Stomach (tissue), 8 donors: ENCODE measurements at regions not wholly inside any gene's neighbourhood (a gene's known extent, or its start where the extent isn't known, plus 50 kb on each side); places are given as distances from the start of the nearest gene placed in this dataset.

Experiments used
- DNase-seq, 2 donors: peaks; one replicate each; pipeline versions ENCODE4 v3.0.0 to v3.0.0-alpha.2; 2013 to 2019
- H3K27ac ChIP-seq, 5 donors: fragments of 200-600 bp in 4 of 5; sonication (generic) in 4 of 5; one replicate each; pipeline ENCODE4 v1.5.1; 2013 to 2019; ENCODE audit warnings: mild to moderate bottlenecking in 1 of 5, moderate library complexity in 1 of 5
- H3K27me3 ChIP-seq, 3 donors: fragments of 200-600 bp; sonication (generic); one replicate each; pipeline ENCODE4 v1.5.1; 2017 to 2019; ENCODE audit warnings: mixed run types in 1 of 3
- H3K36me3 ChIP-seq, 4 donors: fragments of 200-600 bp; sonication (generic); 1 replicate in 3 of 4; 2 replicates in 1 of 4; pipeline ENCODE4 v1.5.1; 2016 to 2019
- H3K4me1 ChIP-seq, 4 donors: fragments of 200-600 bp; sonication (generic); one replicate each; pipeline ENCODE4 v1.5.1; 2016 to 2019
- H3K4me3 ChIP-seq, 4 donors: fragments of 200-600 bp; sonication (generic) in 3 of 4; one replicate each; pipeline ENCODE4 v1.5.1; 2016 to 2019; ENCODE audit warnings: mild to moderate bottlenecking in 1 of 4
- H3K9me3 ChIP-seq, 4 donors: fragments of 200-600 bp; sonication (generic); one replicate each; pipeline ENCODE4 v1.5.1; 2016 to 2019
- CTCF ChIP-seq, 7 experiments: fragments of 450-650 bp in 4 of 7; fragments of 200-600 bp in 3 of 7; sonication (generic) in 3 of 7; IDR thresholded peaks; one replicate each; pipeline ENCODE4 v1.5.1; 2016 to 2019; ENCODE audit warnings: antibody characterized with exemption in 7 of 7, control low read depth in 2 of 7, mild to moderate bottlenecking in 1 of 7
- EP300 ChIP-seq: sonication (generic); formaldehyde crosslinking; IDR thresholded peaks from one replicate; pipeline ENCODE4 v1.6.1; 2017; ENCODE audit warnings: antibody characterized with exemption
- POLR2A ChIP-seq, 4 donors: fragments of 450-650 bp; IDR thresholded peaks; one replicate each; pipeline ENCODE4 v1.6.1; 2016; ENCODE audit warnings: antibody characterized with exemption in 4 of 4, control low read depth in 2 of 4, mild to moderate bottlenecking in 1 of 4, moderate library complexity in 1 of 4
- POLR2AphosphoS5 ChIP-seq, 3 donors: sonication (generic); formaldehyde crosslinking; IDR thresholded peaks; one replicate each; pipeline ENCODE4 v1.6.1; 2016; ENCODE audit warnings: antibody characterized with exemption in 3 of 3
- WGBS, 5 donors: extraction: QIAGEN DNeasy Blood & Tissue Kit in 3 of 5; methylation state at CpG; one replicate each; pipeline versions ENCODE4 v1.1.5 to v1.1.7; 2013 to 2018; 5-methylcytosine and 5-hydroxymethylcytosine counted together
- intact Hi-C: fragments of 100-400 bp; cut with DNase I; formaldehyde crosslinking; loops from one replicate; pipeline ENCODE4 v1.15.1; 2023; ENCODE audit warnings: low total_unique reads
- donor health status: healthy with polysubstance abuse.
- donor health status: Bipolar disorder and iron deficiency.
- donor health status: healthy.

GRCh38 chr4:124306352-124306751 is 406.2 kb downstream of the ANKRD50 start:
- TF ChIP-seq EP300, result no peak
- TF ChIP-seq CTCF (IDR thresholded peaks at IDR 0.05), result no peak
- TF ChIP-seq POLR2A (IDR thresholded peaks at IDR 0.05), result no peak
- TF ChIP-seq POLR2AphosphoS5 (IDR thresholded peaks at IDR 0.05), result no peak
- Histone ChIP-seq H3K27me3 (no peaks in the 10 kb centered on the region), H3K9me3 (no peaks in the 10 kb centered on the region), H3K4me1 (no peaks in the 10 kb centered on the region), H3K27ac (no peak overlapping the region), H3K36me3 (no peaks in the 10 kb centered on the region), H3K4me3 (no peak overlapping the region)
- intact Hi-C loops, result no loop called here
- 26 to 59% (median 32%) methylated on average over 1 of the region's 1 CpG for whole genome bisulfite sequencing, 5 donors
- no peak for DNase-seq

GRCh38 chr4:124307143-124307542 is 405.4 kb downstream of the ANKRD50 start:
- no peak for TF ChIP-seq POLR2A (IDR thresholded peaks at IDR 0.05)
- no peak for TF ChIP-seq CTCF (IDR thresholded peaks at IDR 0.05)
- no peak for TF ChIP-seq POLR2AphosphoS5 (IDR thresholded peaks at IDR 0.05)
- no peak for TF ChIP-seq EP300
- Histone ChIP-seq H3K4me1 (no peaks in the 10 kb centered on the region), H3K36me3 (no peaks in the 10 kb centered on the region), H3K27me3 (no peaks in the 10 kb centered on the region), H3K27ac (no peak overlapping the region), H3K4me3 (no peak overlapping the region), H3K9me3 (no peaks in the 10 kb centered on the region)
- no peak for DNase-seq
- intact Hi-C loops, result no loop called here
- WGBS, 5 donors, result 86 to 92% (median 90%) methylated on average over 3 of the region's 3 CpGs

GRCh38 chr4:124318292-124318691 is 394.2 kb downstream of the ANKRD50 start:
- intact Hi-C loops, result no loop called here
- 78 to 93% (median 82%) methylated on average over 1 of the region's 1 CpG for WGBS, 5 donors
- TF ChIP-seq EP300 (no peak), POLR2AphosphoS5 (IDR thresholded peaks at IDR 0.05) (no peak), CTCF (IDR thresholded peaks at IDR 0.05) (no peak), POLR2A (IDR thresholded peaks at IDR 0.05) (no peak)
- Histone ChIP-seq H3K4me1 (peaks cover 0 to 4% (median 0%) of the 10 kb centered on the region in 4 donors), H3K4me3 (no peak overlapping the region), H3K36me3 (no peaks in the 10 kb centered on the region), H3K27me3 (no peaks in the 10 kb centered on the region), H3K9me3 (no peaks in the 10 kb centered on the region), H3K27ac (no peak overlapping the region)
- DNase-seq, result no peak

GRCh38 chr4:124321364-124321763 is 391.2 kb downstream of the ANKRD50 start:
- no peaks in the 10 kb centered on the region for H3K27me3 ChIP-seq
- H3K9me3 ChIP-seq, result no peaks in the 10 kb centered on the region
- TF ChIP-seq POLR2A (IDR thresholded peaks at IDR 0.05) (no peak), POLR2AphosphoS5 (IDR thresholded peaks at IDR 0.05) (no peak), EP300 (no peak), CTCF (IDR thresholded peaks at IDR 0.05) (no peak)
- H3K4me1 ChIP-seq, result peaks cover 0 to 4% (median 0%) of the 10 kb centered on the region in 4 donors
- peak in 1 of 2 donors; percentile 30 for DNase-seq
- H3K36me3 ChIP-seq, result no peaks in the 10 kb centered on the region
- intact Hi-C loops, result no loop called here
- no peak overlapping the region for H3K27ac ChIP-seq
- 70 to 80% (median 77%) methylated on average over 3 of the region's 3 CpGs for WGBS, 5 donors
- no peak overlapping the region for H3K4me3 ChIP-seq
